IPS DF 19.7 (cell line): ENCODE measurements at regions not wholly inside any gene's neighbourhood (a gene's known extent, or its start where the extent isn't known, plus 50 kb on each side); places are given as distances from the start of the nearest gene placed in this dataset.

Experiments used
- DNase-seq: peaks from one replicate; pipeline ENCODE4 v3.0.0-alpha.2; 2013; ENCODE audit warnings: low read depth, low spot score

GRCh38 chr14:41404126-41404525 lies 202.6 kb upstream of the LRFN5 start:
- no peak for DNase-seq

GRCh38 chr14:41403360-41403759 lies 203.3 kb upstream of the LRFN5 start:
- DNase-seq = peak; percentile 38

GRCh38 chr14:41397926-41398325 lies 208.8 kb upstream of the LRFN5 start:
- no peak for DNase-seq

- no peak for DNase-seq
These were observed 213.2 kb upstream of the LRFN5 start for GRCh38 chr14:41393512-41393911.

GRCh38 chr14:41392226-41392625 lies 214.4 kb upstream of the LRFN5 start:
- DNase-seq = no peak

GRCh38 chr14:41389355-41389754 lies 217.3 kb upstream of the LRFN5 start:
- no peak for DNase-seq

- no peak for DNase-seq
These were observed 220.9 kb upstream of the LRFN5 start for GRCh38 chr14:41385797-41386196.

GRCh38 chr14:41380017-41380416 lies 226.7 kb upstream of the LRFN5 start:
- DNase-seq = no peak

- DNase-seq = no peak
These were observed 228.2 kb upstream of the LRFN5 start for GRCh38 chr14:41378526-41378925.

- DNase-seq = no peak
These were observed 228.7 kb upstream of the LRFN5 start for GRCh38 chr14:41377932-41378331.

- DNase-seq = no peak
These were observed 232.6 kb upstream of the LRFN5 start for GRCh38 chr14:41374092-41374491.

GRCh38 chr14:41362139-41362538 lies 244.5 kb upstream of the LRFN5 start:
- peak; percentile 2 for DNase-seq

- no peak for DNase-seq
These were observed 246.6 kb upstream of the LRFN5 start for GRCh38 chr14:41360126-41360525.

GRCh38 chr14:41355866-41356265 lies 250.8 kb upstream of the LRFN5 start:
- no peak for DNase-seq

- DNase-seq = no peak
These were observed 256.2 kb upstream of the LRFN5 start for GRCh38 chr14:41350476-41350875.

- DNase-seq = no peak
These were observed 257.3 kb upstream of the LRFN5 start for GRCh38 chr14:41349289-41349910.

- DNase-seq = no peak
These were observed 262.8 kb upstream of the LRFN5 start for GRCh38 chr14:41343857-41344256.

GRCh38 chr14:41313196-41313595 lies 293.5 kb upstream of the LRFN5 start:
- no peak for DNase-seq

GRCh38 chr14:41303506-41303905 lies 303.2 kb upstream of the LRFN5 start:
- DNase-seq = no peak

- no peak for DNase-seq
These were observed 303.9 kb upstream of the LRFN5 start for GRCh38 chr14:41302776-41303175.

- no peak for DNase-seq
These were observed 306.8 kb upstream of the LRFN5 start for GRCh38 chr14:41299924-41300323.

- DNase-seq = no peak
These were observed 308.4 kb upstream of the LRFN5 start for GRCh38 chr14:41298328-41298690.

GRCh38 chr14:41297576-41298327 lies 308.9 kb upstream of the LRFN5 start:
- no peak for DNase-seq

- DNase-seq = no peak
These were observed 310.9 kb upstream of the LRFN5 start for GRCh38 chr14:41295734-41296133.
